SK-N-SH treated with all-trans-retinoic acid at 6 μM for 48 hours (cell line): ENCODE measurements at regions not wholly inside any gene's neighbourhood (a gene's known extent, or its start where the extent isn't known, plus 50 kb on each side); places are given as distances from the start of the nearest gene placed in this dataset.

ENCODE experiments used
- ISL1 ChIP-seq: fragments of 250-450 bp; sonication (Bioruptor Pico); IDR thresholded peaks from 2 replicates; pipeline ENCODE4 v2.1.2; 2022; ENCODE audit warnings: mild to moderate bottlenecking, moderate library complexity
- OSR1 ChIP-seq: fragments of 250-450 bp; sonication (Bioruptor Pico); IDR thresholded peaks from 2 replicates; pipeline ENCODE4 v1.8.0; 2022; ENCODE audit warnings: moderate library complexity, mild to moderate bottlenecking, inconsistent platforms
- RARB ChIP-seq: fragments of 250-450 bp; sonication (Bioruptor Pico); IDR thresholded peaks from 2 replicates; pipeline ENCODE4 v1.8.0; 2021; ENCODE audit warnings: mild to moderate bottlenecking, moderate library complexity
- ZC3H10 ChIP-seq: fragments of 250-450 bp; sonication (Bioruptor Pico); IDR thresholded peaks from 2 replicates; pipeline ENCODE4 v1.5.1; 2021; ENCODE audit warnings: mild to moderate bottlenecking, moderate library complexity
- ZFP30 ChIP-seq: fragments of 450-650 bp; formaldehyde crosslinking; IDR thresholded peaks from 2 replicates; pipeline ENCODE4 v1.5.0; 2022; ENCODE audit warnings: mild to moderate bottlenecking, moderate library complexity
- TF ChIP-seq, protein P1 (sequence below): fragments of 250-450 bp; sonication (Bioruptor Pico); IDR thresholded peaks from 2 replicates; pipeline ENCODE4 v1.8.0; 2020; ENCODE audit warnings: mild to moderate bottlenecking, moderate library complexity, borderline replicate concordance

DNA sequence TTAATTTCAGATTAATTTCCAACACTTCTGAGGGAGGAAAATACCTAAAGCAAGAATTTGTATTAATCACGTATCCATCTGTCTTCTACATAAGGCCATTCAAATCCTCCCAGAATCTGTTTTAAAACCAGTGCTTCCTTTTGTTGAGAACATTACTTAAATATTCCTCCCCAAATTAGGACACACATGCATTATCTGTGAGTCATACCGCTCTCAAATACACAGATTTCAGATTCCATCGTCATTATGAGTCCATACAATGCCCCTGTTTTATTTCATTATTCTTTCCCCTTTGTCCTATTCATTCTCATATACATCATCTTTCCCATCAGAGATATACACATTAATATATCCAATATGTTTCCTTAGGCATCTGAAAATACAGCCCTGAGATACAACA, 57.3 kb upstream of the PRSS12 start:
- TF ChIP-seq, protein P1, sequence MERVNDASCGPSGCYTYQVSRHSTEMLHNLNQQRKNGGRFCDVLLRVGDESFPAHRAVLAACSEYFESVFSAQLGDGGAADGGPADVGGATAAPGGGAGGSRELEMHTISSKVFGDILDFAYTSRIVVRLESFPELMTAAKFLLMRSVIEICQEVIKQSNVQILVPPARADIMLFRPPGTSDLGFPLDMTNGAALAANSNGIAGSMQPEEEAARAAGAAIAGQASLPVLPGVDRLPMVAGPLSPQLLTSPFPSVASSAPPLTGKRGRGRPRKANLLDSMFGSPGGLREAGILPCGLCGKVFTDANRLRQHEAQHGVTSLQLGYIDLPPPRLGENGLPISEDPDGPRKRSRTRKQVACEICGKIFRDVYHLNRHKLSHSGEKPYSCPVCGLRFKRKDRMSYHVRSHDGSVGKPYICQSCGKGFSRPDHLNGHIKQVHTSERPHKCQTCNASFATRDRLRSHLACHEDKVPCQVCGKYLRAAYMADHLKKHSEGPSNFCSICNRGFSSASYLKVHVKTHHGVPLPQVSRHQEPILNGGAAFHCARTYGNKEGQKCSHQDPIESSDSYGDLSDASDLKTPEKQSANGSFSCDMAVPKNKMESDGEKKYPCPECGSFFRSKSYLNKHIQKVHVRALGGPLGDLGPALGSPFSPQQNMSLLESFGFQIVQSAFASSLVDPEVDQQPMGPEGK (CRISPR knock-in tag) = no peak
- TF ChIP-seq RARB (CRISPR knock-in tag) (no peak), OSR1 (CRISPR knock-in tag) (no peak), ZFP30 (CRISPR knock-in tag) (no peak), ISL1 (CRISPR knock-in tag) (peak; percentile 87), ZC3H10 (CRISPR knock-in tag) (no peak)
